Erythroblast (primary cell): ENCODE measurements at regions not wholly inside any gene's neighbourhood (a gene's known extent, or its start where the extent isn't known, plus 50 kb on each side); places are given as distances from the start of the nearest gene placed in this dataset.
"Not testable (repeated sequence)": the region's sequence is repeated elsewhere in the genome, so short reads cannot be mapped to it uniquely, and the experiment has no call there.

Source experiments
- DNase-seq, 2 experiments: peaks; one replicate each; lab custom pipeline; 2025; lab: John Stamatoyannopoulos, UW
- GATA1 ChIP-seq: IDR thresholded peaks from 2 replicates; pipeline ENCODE4 v1.6.1; 2011; ENCODE audit warnings: low read depth, mild to moderate bottlenecking, control low read depth, low read length, moderate library complexity
- POLR2A ChIP-seq: IDR thresholded peaks from 2 replicates; pipeline ENCODE4 v1.6.1; 2011; ENCODE audit warnings: mild to moderate bottlenecking, low read length

DNA sequence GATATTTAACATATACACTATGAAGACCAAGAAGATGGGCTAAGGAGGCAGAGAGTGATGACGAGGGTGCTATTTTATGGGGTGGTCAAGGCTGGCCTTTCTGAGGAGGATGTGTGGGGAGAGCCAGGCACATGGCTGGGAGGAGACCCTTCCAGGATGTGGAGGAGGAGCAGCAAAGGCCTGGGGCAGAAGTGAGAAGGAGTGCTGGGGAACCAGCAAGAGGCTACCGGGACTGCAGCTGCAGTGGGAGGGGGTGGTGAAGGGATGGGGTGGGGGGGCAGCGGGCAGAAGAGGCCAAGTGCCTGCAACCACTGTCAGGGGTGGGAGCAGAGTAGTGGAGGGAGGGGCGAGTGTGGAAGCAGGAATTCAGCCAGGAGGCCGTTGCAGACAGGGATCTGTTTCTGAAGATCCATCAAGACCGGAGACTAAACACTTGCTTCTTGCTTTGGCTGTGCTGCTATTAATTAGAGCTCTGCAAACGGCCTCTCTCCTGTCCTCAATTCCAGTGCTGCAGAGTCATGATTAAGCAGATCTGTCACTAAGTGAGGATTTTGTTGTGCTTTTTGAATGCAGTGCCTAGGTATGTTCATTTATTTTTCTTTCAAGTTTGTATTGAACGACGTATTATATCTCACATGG is 89.9 kb downstream of the IER5 start:
- no peak for DNase-seq
- no peak for TF ChIP-seq GATA1
- TF ChIP-seq POLR2A: no peak

DNA sequence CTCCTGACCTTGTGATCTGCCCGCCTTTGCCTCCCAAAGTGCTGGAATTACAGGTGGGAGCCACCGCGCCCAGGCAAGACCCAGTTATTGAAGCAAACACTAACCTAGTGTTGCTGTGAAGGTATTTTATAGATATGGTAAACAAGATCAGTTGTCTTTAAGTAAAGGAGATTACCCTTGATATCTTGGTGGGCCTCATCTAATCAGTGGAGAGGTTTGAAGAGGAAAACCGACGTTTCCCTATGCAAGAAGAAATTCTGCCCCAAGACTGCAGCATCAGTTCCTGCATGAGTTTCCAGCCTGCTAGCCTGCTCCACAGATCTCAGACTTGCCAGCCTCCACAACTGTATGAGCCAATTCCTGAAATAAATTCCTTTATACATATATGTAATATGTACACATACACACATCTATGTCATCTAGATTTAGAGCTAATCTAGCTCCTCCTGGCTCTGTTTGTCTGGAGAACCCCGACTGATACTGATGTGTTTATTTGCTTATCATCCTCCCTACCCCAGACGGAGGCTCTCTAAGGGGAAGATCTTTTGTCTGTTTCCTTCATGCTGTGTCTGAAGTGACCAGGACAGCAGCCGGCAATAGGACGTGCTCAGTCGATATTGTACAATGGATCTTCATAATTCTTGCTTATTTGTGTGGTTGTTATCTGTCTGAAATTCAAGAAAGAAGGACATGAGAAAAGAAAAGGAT is 90.9 kb downstream of the IER5 start:
- DNase-seq: no peak
- no peak for TF ChIP-seq POLR2A
- TF ChIP-seq GATA1: no peak

- DNase-seq: no peak
- TF ChIP-seq POLR2A (no peak), GATA1 (no peak)
Measured at GRCh38 chr1:181179987-181180365, 91.5 kb downstream of the IER5 start.

DNA sequence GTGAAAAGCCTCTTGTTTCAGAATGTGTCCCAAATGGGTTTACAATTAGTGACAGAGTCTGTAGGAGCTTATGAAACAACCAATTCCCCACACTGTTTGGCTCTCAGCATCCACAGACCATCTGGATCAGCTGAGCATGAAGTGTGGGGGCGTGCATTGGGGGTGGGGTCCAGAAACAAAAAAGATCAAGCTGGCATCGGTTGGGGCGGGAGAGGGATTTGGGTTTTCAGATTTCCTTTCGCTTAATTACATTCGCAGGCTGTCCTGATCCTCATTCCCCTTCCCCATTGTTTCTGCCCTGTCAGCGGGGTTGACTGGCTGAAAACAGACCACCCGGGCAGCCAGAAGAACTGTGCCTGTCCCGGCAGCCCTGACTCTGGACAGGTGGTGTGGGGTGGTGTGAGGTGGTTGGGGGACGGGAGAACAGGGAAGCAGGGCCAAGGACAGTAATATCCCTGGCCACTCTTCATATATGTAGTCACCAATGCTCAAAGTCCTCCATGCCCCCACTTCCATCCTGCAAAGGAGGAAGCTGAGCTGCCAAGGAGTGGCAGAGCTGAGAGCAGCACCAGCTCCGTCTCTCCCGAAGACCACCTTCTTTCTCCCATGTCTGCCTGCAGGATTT is 92.0 kb downstream of the IER5 start:
- DNase-seq: no peak

DNA sequence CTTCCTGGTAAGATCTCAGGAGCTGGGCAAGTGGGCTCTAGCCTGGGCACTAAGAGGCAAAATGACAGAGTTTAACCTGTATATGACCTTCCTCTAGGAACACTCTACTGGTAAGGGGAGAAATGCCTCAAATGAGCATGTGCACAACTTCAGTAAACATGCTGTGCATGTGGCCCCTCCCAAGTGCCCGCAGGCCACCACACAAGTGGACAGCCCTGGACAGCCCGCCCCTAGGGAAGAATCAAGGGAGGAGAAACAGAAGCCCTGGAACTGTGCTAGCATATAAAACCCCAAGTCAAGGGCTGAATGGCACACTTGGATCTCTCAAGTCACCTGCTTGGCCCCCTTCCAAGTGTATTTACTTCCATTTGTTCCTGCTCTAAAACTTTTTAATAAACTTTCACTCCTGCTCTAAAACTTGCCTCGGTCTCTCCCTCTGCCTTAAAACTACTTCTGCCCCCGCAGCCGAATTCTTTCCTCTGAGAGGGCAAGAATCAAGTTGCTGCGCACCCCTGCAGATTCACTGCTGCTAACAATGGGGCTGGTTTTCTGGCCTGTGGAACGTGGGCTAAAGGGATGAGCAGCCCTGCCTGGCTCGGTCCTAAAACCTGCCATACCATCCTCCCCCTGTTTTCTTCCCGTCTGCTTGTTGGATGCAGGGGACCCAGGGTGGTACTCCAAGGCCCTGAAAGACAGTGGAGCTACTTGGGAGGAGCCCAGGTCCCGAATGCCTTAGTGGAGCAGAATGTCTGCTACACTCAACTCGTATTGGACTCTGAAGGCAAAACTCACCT is 93.5 kb downstream of the IER5 start:
- TF ChIP-seq GATA1 (no peak), POLR2A (no peak)
- DNase-seq: no peak

More for the DNA sequence above, 92.0 kb downstream of the IER5 start:
- TF ChIP-seq GATA1 (no peak), POLR2A (no peak)

GRCh38 chr1:181184621-181185020 is 96.1 kb downstream of the IER5 start:
- TF ChIP-seq POLR2A (no peak), GATA1 (no peak)
- no peak for DNase-seq

DNA sequence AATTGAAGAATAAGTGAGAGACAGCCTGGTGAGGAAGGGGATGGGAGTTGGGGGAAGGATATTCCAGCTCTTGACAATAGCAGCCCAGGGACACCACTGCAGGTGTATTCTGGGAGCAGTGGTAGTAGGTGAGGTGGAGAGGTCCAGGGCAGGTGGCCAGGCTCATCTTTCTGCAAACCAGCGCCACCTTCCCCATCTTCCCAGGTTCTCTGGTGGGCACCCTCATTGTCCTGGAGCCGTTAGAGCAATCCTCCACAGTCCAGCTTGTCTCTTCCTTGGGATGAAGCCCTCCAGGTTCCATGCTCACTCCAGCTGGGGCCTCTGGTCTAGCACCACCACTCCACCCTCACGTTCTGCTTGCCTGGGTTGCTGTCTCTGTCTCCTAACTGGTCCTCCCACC is 97.0 kb downstream of the IER5 start:
- no peak for DNase-seq
- no peak for TF ChIP-seq POLR2A
- TF ChIP-seq GATA1: no peak

GRCh38 chr1:181186133-181186532 is 97.6 kb downstream of the IER5 start:
- DNase-seq: not testable (repeated sequence)

DNA sequence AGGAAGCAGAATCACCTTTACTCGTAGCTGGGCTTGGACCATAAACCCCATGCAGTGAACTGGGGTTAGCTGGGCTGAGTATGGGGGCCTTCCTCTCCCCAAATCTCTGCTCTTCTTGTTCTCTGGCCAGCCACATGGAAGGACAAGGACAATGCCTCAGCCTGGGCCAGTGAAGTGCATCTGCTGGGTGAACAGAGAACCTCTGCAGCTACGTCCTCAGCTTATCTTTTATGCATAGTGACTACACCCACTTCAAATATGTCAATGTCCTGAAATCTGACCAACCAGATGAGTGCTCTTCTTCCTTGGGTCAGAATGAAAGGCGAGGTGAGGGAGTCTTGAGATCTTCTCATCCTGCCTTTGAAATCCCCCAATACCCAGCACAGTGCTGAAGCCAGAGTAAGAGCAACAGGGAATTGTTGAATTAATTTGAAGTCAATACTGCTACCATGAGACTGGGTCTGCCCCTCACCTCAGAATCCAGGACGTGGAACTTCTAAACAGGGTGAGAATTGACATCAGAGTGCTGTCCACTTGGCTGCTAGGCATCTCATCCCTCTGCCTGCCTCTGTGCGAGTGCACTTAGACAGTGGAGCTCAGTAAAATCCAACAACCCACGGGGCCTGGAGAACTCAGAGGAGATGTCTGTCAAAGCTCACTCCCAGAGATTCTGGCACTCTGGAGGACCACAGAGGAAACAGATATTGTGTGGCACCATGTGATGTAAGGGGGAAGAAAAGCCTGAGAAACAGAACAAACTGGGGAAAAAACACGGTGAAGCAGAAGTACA is 99.0 kb downstream of the IER5 start:
- no peak for TF ChIP-seq POLR2A
- no peak for TF ChIP-seq GATA1

GRCh38 chr1:181189245-181189644 is 100.7 kb downstream of the IER5 start:
- no peak for TF ChIP-seq POLR2A
- no peak for TF ChIP-seq GATA1
- DNase-seq: no peak

More for the DNA sequence above, 99.0 kb downstream of the IER5 start:
- no peak for DNase-seq

GRCh38 chr1:181189691-181190363 is 101.3 kb downstream of the IER5 start:
- DNase-seq: peak; percentile 62 to 77
- TF ChIP-seq GATA1: no peak
- TF ChIP-seq POLR2A: no peak

- TF ChIP-seq POLR2A: no peak
- TF ChIP-seq GATA1: no peak
- no peak for DNase-seq
Measured at GRCh38 chr1:181190364-181191035, 102.0 kb downstream of the IER5 start.
